GM21447 (cell line): ENCODE measurements at regions not wholly inside any gene's neighbourhood (a gene's known extent, or its start where the extent isn't known, plus 50 kb on each side); places are given as distances from the start of the nearest gene placed in this dataset.
"Not testable (repeated sequence)": the region's sequence is repeated elsewhere in the genome, so short reads cannot be mapped to it uniquely, and the experiment has no call there.

Experiments
- ATAC-seq: cut with Tn5 transposase; IDR thresholded peaks from one replicate; pipeline ENCODE4 v1.9.1; 2021; ENCODE audit not compliant: unreplicated experiment

DNA sequence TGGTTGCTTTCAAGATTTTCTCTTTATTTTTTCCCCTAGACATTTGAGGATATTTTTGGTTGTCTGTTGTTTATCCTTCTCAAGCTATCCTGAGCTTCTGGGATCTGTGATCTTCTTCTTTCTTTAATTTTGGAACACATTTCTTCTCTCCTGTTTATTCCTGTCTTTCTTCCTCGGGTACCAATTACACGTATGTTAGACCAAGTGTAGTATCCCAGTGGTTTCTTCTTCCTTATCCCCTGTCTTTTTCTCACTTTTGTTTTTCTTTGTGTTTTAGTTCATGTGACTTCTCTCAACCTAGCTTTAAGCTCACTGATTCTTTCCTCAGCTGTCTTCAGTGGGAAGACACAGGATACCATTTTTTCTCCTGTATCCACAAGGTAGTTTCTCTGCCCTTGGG is 120.0 kb downstream of the GALR1 start:
- ATAC-seq, result no peak

DNA sequence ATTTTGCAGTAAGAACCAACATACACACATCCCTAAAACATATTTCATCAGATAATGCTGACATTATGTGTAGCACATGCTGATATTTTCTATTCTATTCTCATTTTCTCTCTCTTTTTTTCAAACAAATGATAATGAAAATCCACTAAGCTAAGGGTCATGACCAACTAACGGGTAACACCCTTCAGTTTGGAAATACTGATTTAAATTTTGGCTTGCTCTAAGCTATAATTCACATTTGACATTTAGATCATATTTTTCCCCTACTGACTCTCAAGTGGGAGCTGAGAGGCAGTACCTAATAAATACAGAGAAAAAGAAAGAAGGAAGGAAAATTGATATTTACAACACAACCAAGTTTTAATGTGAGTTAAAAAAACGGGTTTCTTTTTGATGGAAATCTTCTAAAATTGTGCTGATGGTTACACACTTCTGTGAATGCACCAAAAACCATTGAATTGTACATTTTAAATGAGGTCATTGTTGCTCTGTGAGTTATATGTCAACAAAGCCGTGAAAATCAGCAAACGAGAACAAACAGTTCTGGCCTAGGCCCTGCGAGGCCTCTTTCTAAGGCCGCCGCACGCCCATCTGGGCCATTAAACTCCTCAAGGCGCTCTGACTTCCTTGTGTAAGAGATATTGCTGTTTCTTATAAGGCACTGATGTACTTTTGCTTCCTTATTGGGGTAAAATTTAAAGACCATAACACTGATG is 124.2 kb downstream of the GALR1 start:
- no peak for ATAC-seq

DNA sequence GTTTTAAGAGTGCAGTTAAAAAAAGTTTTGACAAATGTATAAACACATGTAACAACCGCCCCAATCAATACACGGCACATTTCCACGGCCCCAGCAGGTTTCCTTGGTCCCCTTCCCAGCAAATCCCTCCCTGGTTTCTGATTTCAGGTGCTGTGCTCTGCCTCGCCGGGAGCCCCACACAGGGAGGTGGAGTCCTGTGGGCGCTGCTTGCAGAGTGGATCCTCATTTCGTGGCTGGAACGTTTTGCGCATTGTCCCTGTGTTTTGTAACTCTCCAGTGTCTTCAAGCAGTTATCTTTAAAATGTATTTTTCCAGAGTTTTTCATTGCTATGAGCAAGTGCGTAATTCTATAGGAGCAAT is 124.8 kb downstream of the GALR1 start:
- no peak for ATAC-seq

DNA sequence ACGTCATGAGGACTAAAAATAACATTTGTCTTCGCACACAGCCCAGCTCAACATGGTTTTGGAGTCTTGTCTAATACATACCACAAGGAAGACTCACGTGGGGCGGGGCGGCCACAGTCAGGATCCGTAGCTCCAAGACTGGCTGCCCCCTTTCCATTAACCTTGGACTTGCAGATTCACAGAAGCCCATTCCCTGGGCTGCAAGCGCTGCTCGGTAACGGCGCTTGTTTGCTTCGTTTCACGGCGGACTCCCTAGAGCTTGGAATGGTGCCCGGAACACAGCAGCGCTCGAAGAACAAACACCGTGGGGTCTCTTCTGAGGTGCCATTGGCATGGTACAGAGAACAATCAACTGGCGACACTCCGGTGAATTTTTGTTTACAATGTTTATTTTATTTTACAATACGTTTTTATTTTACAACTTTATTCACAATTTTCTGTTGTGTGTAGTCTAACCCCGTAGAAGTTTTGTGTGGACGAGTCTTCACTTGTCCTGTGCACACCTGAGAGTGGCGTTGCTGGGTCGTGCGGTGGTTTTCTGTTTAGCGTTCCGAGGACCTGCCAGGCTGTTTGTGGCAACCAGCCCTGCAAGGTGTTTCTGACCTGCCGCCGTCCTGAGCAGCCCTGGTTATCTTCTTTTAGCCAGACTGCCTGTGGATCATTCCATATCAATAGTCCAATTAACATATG is 126.5 kb downstream of the GALR1 start:
- ATAC-seq, result no peak

DNA sequence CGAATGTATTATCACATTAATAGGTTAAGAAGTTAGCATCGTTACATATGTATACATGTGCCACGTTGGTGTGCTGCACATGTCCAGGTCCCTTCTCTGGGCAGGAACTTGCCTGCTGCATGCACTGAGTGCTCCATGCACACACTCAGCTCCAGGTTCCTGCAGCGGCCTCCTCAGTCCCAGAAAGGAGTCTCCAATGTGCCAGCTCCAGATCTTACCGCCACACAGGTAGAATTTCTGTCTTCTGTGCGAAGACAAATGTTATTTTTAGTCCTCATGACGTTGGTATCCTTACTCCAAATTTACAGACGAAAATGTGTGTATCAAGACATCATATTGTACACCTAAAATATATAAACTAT is 127.1 kb downstream of the GALR1 start:
- no peak for ATAC-seq

DNA sequence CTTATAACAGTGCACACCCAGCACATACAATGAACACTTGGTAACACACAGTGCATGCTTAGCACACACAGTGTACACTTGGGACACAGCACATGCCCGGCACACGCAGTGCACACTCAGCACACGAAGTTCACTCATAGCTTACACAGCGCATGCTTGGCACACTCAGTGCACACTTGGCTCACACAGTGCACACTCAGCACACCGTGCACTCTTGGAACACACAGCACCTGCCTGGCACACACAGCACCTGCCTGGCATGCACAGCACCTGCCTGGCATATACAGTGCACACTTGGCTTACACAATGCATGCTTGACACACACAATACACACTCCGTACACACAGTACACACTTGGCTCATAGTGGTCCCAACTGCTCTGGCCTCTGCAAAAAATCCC is 128.2 kb downstream of the GALR1 start:
- ATAC-seq, result no peak

DNA sequence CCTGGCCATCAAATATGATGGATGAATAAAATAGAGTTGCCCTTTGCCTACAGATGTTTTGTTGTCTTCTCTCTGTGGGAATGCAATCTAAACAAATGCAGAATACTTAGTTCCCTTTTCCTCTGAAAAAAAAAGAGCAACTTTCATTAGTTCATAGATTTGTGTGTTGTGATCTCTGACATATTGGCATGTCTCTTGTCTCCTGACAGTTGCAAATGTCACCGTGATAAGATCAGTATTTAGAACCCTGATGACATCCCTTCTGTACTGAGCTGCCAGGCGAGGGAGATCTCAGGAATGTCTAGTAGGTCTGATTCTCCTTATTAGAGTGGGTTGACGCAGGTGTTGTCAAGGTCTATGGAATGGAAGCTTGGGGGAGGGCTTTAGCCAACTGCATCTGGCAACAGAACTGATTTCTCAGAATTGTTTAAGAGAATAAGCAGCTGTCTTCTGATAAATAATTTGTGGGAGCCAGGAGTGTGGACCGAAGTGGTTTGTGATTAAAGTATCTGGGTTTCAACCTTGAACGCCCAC is 130.4 kb downstream of the GALR1 start:
- ATAC-seq, result no peak

DNA sequence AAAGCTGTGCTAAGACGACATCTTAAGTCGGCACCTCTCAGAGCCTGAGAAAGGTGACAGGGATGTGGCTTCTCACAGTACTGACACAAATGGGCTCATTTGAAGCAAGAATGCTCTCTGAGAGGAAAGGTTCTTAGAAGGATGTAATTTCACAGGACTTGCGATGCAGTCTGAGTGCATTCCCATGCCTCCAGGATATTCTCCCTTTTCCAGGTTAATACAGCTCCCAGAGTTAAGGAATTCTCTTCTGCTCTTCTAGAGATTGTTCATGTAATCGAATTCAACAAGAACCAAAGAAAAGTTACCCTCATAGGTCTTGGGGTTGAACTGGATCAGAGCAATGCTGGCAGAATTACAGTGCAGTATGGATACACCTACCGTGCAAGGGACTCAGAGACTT is 131.0 kb downstream of the GALR1 start:
- no peak for ATAC-seq

DNA sequence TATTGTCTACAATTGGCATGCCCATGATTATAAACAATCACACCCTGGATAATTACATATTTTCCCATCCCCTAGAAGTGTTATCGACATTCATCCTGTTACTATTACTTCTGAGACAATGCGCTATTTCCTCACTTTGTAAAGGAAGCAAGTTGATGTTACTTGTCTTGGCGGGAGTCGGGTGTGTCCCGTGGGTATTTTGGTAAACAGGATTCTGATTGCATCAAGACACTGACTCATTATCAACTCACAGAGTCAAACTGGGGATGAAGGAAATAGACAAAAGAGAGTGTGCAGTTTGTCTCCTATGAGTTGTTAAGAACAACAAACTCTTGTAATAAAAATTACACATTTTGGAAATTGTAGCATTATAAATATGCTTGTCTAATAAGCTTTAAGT is 142.7 kb downstream of the GALR1 start:
- no peak for ATAC-seq

DNA sequence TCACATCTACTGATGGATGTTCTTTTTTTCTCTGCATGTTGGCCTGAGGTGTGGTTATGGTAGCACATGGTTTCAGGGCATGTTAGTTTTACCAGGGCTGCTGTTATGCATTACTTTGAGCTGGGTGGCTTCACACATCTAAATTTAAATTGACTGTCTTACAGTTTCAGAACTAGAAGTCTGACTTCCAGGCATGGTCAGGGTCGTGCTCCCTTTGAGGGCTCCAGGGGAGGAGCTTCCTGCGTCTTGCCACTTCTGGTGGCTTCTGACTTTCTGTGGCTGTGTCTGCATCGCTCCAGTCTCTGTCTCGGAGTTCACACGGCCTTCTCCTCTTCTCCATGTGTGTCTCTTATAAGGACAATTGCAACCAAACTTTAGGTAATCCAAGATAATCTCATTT is 143.9 kb downstream of the GALR1 start:
- no peak for ATAC-seq

DNA sequence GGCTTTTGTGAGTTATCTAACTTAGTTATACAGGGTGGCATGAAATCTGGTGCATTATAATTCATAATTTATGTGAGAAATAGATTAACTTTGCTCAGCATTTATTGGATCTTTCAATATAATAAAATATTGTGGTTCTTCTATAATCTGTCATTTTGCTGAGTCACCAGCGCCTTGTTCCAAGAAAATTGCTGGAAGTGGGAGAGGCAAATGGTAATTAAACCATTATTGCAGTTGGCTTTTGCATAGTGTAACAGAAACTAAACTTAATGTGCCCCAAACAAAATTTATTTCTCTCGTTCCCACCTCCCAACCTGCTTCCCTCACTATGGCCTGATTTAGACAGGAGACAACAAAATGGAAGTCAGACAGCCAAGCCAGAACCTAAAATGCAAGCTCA is 146.3 kb downstream of the GALR1 start:
- ATAC-seq, result no peak

DNA sequence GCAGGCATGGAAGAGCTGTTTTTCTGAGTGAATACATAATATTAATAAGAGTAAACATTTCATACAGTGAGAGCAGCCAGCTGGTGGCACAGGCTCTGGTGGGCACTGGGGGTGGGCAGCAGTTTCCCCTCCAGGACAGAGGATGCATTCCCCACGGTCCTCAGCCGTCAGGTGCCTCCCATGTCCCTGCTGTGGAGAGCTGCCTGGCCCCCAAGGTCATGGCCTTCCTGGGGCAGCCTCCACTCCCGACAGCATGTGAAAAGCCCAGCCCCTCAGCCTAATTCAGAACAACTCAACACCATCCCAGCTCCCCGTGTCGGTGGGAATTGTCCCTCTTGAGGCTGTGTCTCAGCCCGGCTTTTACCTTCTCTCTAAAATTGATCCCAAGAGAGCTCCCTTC is 147.4 kb downstream of the GALR1 start:
- ATAC-seq, result no peak

DNA sequence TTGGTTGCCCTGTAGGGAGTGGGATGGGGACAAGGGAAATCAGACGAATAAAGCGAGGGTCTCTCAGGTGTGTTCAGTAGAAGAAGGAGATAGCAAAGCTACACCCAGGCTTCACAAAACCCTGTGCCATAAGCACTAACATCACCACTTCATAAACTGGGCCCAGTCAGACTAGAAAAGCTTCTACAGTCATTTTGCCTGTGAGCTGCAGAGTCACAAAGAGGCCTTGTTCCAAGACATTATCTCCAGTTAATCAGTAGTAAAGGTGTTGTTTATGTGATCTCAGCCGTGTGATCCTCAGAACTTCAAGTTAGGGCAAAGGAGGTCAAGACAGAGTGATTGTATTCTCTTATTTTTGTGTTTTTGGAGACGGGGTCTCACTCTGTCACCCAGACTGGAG is 148.0 kb downstream of the GALR1 start:
- no peak for ATAC-seq

DNA sequence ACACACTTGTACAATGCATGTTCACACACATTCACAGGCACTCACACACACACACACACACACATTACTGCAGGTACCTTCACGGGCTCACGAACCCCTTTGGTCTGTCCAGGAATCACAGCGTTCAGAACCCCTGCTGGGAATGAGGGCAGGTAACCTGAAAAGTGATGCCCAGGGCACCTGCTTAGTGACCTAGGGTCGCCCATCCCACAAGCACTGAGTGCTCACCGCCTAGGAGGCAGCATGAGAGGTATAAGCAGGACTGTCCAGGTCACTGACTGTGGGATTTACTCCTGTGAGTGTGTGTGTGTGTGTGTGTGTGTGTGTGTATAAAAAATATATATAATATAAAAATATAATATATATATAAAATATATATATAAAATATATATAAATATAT is 150.9 kb downstream of the GALR1 start:
- no peak for ATAC-seq

DNA sequence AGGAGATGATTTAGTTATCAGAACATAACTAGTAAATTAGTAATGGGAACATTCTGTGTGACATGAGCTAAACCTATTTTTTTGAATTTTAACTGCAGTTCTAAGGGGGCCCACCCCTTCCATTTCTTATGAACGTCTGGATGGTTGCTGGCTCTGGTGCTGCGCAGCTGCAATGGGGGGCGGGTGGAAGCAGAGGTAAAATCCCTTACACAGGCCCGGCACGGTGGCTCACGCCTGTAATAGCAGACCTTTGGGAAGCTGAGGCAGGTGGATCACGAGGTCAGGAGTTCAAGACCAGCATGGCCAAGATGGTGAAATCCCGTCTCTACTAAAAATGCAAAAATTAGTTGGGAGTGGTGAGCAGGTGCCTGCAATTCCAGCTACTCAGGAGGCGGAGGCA is 151.5 kb downstream of the GALR1 start:
- no peak for ATAC-seq

DNA sequence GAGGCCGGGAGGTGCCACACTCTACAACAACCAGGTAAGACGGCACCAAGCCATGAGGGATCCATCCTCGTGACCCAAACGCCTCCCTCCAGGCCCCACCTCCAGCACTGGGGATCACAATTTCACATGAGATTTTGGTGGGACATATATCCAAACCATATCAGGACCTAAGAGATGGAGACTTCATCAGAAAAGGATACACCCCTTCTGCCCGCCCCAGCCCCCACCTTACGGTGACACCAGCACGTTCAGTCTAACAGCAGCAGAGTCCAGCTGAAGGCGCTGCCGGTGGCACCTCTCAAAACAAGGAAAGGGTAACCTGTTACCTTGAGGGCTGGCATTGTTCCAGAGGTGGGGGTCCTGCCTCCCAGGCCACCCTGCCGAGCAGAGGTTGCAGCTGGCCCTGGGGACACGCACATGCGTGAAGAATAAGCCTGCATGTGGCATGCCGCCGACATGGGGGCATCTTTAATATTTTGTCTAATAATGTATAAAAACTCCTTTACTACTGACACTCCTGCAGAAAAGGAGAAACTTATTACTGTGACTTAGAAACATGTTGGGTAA is 154.4 kb downstream of the GALR1 start:
- ATAC-seq, result no peak

DNA sequence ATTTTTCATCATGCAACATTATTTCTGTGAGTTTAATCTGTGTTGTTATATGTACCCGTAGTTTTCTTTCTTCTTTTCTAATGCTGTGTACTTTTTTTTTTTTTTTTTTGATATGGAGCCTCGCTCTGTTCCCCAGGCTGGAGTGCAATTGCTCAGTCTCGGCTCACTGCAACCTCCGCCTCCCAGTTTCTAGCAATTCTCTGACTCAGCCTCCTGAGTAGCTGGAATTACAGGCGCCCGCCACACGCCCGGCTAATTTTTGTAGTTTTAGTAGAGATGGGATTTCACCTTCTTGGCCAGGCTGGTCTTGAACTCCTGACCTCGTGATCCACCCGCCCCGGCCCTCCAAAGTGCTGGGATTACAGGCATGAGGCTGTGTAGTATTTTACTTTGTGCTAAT is 155.4 kb downstream of the GALR1 start:
- ATAC-seq, result no peak

DNA sequence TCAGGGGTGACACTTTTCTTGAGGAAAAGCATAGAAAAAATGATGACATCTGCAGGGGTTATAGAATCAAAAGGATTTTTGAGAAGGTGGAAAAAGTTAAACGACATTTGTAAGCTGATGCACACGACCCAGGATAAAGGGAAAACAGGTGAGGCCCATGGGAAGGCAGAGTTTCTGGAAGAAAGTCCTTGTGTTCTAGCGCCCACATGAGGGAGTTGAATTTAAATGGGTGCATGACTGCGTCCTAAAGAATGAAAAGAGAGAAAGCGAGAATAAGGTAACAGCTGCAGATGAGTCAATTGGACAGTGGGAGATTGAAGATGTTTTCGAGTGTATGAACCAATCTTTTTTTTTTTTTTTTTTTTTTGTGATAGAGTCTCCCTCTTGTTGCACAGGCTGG is 158.1 kb downstream of the GALR1 start:
- no peak for ATAC-seq

DNA sequence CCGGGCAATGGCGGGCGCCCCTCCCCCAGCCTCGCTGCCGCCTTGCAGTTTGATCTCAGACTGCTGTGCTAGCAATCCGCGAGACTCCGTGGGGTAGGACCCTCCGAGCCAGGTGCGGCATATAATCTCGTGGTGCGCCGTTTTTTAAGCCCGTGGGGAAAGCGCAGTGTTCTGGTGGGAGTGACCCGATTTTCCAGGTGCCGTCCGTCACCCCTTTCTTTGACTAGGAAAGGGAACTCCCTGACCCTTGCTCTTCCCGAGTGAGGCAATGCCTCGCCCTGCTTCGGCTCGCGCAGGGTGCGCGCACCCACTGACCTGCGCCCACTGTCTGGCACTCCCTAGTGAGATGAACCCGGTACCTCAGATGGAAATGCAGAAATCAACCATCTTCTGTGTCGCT is 171.9 kb downstream of the GALR1 start:
- ATAC-seq, result not testable (repeated sequence)

DNA sequence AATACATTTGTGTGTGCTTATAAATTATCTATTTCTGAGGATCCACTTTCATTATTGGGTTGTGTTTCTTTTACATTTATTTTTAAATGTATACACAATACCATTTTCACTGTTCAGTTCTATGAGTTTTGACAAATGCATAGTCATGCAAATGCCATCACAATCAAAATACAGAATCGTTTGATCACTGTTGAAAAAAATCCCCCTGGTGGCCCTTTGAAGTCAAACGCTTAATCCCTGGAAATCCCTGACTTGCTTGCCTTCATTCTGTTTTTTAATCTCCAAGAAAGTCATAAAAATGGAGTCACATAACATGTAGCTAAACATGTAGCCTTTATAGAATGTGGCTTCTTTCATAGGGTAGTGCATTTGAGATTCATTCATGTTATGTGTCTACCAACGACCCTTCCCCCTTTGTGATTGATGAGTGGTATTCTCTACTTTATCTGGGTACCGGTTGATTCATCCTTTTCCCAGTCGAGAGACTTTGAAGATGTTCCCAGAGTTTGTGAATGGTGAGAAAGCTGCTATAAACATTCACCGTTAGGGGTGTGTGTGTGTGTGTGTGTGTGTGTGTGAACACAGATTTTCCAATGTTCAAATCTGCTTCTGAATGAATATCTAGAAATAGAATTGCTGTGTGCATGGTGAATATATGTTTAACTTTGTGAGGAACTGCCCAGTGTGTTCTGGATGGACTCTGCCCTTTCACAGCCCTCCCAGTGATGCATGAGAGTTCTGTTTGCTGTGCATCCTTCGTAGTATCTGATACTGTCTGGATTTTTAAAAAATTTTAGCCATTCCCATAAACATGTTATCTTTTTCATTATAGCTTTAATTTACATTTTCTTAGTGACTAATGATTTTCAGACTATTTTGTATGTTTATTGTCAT is 173.6 kb downstream of the GALR1 start:
- ATAC-seq, result no peak

DNA sequence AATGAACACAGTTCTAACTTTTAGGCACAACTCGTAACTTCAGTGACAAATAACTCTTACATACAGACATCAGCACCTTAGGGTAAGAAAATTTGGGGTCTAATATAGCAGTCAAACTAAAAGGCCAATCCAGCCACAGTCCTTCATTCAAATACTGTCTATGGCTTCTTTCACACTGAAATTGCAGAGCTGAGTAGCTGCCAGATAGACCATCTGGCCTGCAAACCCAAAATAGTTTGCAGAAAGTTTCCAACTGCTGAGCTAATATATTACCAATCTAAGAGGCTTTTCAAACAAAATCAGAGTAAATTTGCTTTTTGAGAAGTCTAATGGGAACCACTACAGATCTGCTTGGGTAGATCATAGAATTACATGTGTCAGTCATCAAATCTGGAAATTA is 183.4 kb downstream of the GALR1 start:
- ATAC-seq, result no peak

DNA sequence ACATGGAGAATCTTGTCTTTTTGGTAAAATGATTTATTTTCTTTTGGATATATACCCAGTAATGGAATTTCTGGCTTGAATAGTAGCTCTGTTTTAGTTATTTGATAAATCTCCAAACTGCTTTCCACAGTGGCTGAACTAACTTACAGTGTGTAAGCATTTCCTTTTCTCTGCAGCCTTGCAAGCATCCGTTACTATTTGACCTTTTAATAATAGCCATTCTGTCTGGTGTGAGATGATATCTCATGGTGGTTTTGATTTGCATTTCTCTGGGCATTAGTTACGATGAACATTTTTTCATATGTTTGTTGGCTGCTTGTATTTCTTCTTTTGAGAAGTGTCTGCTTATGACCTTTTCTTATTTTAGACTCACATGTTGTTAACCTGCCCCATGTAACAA is 190.2 kb downstream of the GALR1 start:
- no peak for ATAC-seq
